PC-9 (cell line): ENCODE measurements at regions not wholly inside any gene's neighbourhood (a gene's known extent, or its start where the extent isn't known, plus 50 kb on each side); places are given as distances from the start of the nearest gene placed in this dataset.

Experiments
- BruUV-seq: library from RNA; stranded (reverse); fragments of 400-500 nt; replicated peaks from 2 replicates; lab custom pipeline; 2021; lab: Mats Ljungman, UMichigan
- CTCF ChIA-PET: fragments of 300-600 bp; sonication (Branson Sonifier 250); formaldehyde crosslinking; loops from one replicate; lab custom pipeline; 2022; ENCODE audit warnings: antibody characterized with exemption; lab: Charles Lee
- POLR2A ChIA-PET: fragments of 300-600 bp; sonication (Branson Sonifier 250); formaldehyde crosslinking; loops from one replicate; lab custom pipeline; 2022; ENCODE audit warnings: antibody characterized with exemption; ENCODE audit not compliant: unreplicated experiment; lab: Charles Lee
- DNase-seq, 2 experiments: peaks; one replicate each; pipeline versions ENCODE4 v3.0.0 to v3.0.0-alpha.2; 2015 to 2022; ENCODE audit warnings: mixed read lengths in 1 of 2
- H2AFZ ChIP-seq: fragments of 200-600 bp; sonication (generic); 2 replicates; pipeline ENCODE4 v1.8.1; 2017; ENCODE audit warnings: antibody characterized with exemption
- H3F3A ChIP-seq: fragments of 200-600 bp; sonication (generic); 2 replicates; pipeline ENCODE4 v1.8.1; 2017; ENCODE audit warnings: antibody characterized with exemption, mild to moderate bottlenecking, low read depth; ENCODE audit not compliant: insufficient read depth
- H3K27ac ChIP-seq: fragments of 200-600 bp; sonication (generic); 2 replicates; pipeline ENCODE4 v1.6.1; 2016; ENCODE audit warnings: mixed run types
- H3K27me3 ChIP-seq: fragments of 200-600 bp; sonication (generic); 2 replicates; pipeline ENCODE4 v1.6.1; 2016; ENCODE audit warnings: low read depth, mixed run types; ENCODE audit not compliant: insufficient read depth
- H3K36me3 ChIP-seq: fragments of 200-600 bp; sonication (generic); 2 replicates; pipeline ENCODE4 v1.6.1; 2016; ENCODE audit warnings: low read depth, mixed run types
- H3K4me1 ChIP-seq: fragments of 200-600 bp; sonication (generic); replicated peaks from 2 replicates; pipeline ENCODE4 v1.6.1; 2016; ENCODE audit warnings: mixed run types; ENCODE audit not compliant: insufficient read depth
- H3K4me2 ChIP-seq: fragments of 200-600 bp; sonication (generic); 2 replicates; pipeline ENCODE4 v1.6.1; 2017; ENCODE audit warnings: mixed run types
- H3K4me3 ChIP-seq: fragments of 200-600 bp; sonication (generic); 2 replicates; pipeline ENCODE4 v1.6.1; 2016; ENCODE audit warnings: mixed run types
- H3K79me2 ChIP-seq: fragments of 200-600 bp; sonication (generic); 2 replicates; pipeline ENCODE4 v1.6.1; 2017; ENCODE audit warnings: low read depth, mixed run types
- H3K9me2 ChIP-seq: fragments of 200-600 bp; sonication (generic); 2 replicates; pipeline ENCODE4 v1.8.1; 2017; ENCODE audit warnings: mild to moderate bottlenecking; ENCODE audit not compliant: insufficient read depth
- H3K9me3 ChIP-seq: fragments of 200-600 bp; sonication (generic); 2 replicates; pipeline ENCODE4 v1.8.1; 2016; ENCODE audit warnings: low read depth; ENCODE audit not compliant: insufficient read depth
- H4K20me1 ChIP-seq: fragments of 200-600 bp; sonication (generic); 2 replicates; pipeline ENCODE4 v1.8.1; 2017; ENCODE audit not compliant: insufficient read depth
- EZH2 ChIP-seq: fragments of 200-600 bp; sonication (generic); IDR thresholded peaks from 2 replicates; pipeline ENCODE4 v1.8.0; 2017; ENCODE audit warnings: antibody characterized with exemption, low read depth
- intact Hi-C: fragments of 100-400 bp; cut with micrococcal nuclease; formaldehyde crosslinking; loops from one replicate; pipeline ENCODE4 v1.10.0; 2022; ENCODE audit not compliant: unreplicated experiment
- TF ChIP-seq, protein P1 (sequence below): fragments of 200-600 bp; sonication (generic); conservative IDR thresholded peaks from 2 replicates; pipeline ENCODE4 v1.6.1; 2017; ENCODE audit warnings: mixed run types, antibody characterized with exemption, mild to moderate bottlenecking, moderate library complexity

DNA sequence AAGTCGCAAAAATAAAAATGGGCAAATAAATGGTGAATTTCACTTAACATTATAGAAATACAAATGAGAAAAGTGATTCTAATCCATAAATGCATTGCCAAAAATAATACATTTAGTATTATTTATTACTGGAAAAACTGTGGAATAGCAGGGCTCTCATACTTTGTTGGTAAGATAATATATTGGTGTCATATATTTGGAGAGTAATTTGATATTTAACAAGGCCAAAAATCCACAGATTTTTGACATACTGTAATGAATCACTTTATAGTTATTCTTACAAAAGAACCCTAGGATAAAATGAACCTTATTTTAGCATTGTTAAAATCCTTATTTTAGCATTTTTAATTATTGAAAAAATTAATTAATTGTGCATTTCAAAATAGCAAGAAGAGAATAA lies 397.2 kb upstream of the DAB2 start:
- Histone ChIP-seq H4K20me1 (no peaks in the 10 kb centered on the region), H3F3A (no peaks in the 10 kb centered on the region), H3K27me3 (no peaks in the 10 kb centered on the region), H3K4me2 (no peak overlapping the region), H3K27ac (no peak overlapping the region), H3K9me3 (no peaks in the 10 kb centered on the region), H2AFZ (no peak overlapping the region), H3K4me1 (no peaks in the 10 kb centered on the region), H3K4me3 (no peak overlapping the region), H3K36me3 (no peaks in the 10 kb centered on the region), H3K9me2 (no peaks in the 10 kb centered on the region), H3K79me2 (no peaks in the 10 kb centered on the region)
- ChIA-PET CTCF (no interaction called here), POLR2A (no interaction called here)
- intact Hi-C loops = no loop called here
- DNase-seq = no peak
- TF ChIP-seq EZH2 = no peak
- TF ChIP-seq, protein P1, sequence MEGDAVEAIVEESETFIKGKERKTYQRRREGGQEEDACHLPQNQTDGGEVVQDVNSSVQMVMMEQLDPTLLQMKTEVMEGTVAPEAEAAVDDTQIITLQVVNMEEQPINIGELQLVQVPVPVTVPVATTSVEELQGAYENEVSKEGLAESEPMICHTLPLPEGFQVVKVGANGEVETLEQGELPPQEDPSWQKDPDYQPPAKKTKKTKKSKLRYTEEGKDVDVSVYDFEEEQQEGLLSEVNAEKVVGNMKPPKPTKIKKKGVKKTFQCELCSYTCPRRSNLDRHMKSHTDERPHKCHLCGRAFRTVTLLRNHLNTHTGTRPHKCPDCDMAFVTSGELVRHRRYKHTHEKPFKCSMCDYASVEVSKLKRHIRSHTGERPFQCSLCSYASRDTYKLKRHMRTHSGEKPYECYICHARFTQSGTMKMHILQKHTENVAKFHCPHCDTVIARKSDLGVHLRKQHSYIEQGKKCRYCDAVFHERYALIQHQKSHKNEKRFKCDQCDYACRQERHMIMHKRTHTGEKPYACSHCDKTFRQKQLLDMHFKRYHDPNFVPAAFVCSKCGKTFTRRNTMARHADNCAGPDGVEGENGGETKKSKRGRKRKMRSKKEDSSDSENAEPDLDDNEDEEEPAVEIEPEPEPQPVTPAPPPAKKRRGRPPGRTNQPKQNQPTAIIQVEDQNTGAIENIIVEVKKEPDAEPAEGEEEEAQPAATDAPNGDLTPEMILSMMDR = no peak
- BruUV-seq = no TSS peak

DNA sequence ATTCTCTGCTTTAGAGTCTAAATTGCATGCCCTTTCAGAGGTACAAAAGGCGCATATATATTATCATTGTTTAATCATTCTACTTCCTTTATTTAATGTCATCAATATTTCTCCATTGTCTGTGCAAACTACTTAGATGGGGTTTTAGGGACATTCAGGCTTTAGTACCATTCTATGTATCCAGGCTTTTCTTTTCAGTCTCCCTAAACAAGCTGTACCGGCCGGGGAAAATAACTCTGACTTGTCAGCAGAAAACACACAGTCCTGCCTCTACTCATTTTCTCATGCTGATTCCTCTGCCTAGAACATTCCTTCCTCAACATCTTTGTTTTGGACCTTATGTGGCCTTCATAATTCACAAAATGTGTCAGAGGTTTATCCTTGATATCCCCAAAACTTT lies 392.1 kb upstream of the DAB2 start:
- no peak overlapping the region for H3K4me2 ChIP-seq
- no TSS peak for BruUV-seq
- H2AFZ ChIP-seq = no peak overlapping the region
- CTCF ChIA-PET = no interaction called here
- H3F3A ChIP-seq = no peaks in the 10 kb centered on the region
- H3K9me3 ChIP-seq = no peaks in the 10 kb centered on the region
- H3K36me3 ChIP-seq = no peaks in the 10 kb centered on the region
- no peak for DNase-seq
- TF ChIP-seq, protein P1 = no peak
- no peak for TF ChIP-seq EZH2
- H3K27me3 ChIP-seq = no peaks in the 10 kb centered on the region
- H3K27ac ChIP-seq = no peak overlapping the region
- no peaks in the 10 kb centered on the region for H3K4me1 ChIP-seq
- POLR2A ChIA-PET = no interaction called here
- no peaks in the 10 kb centered on the region for H3K9me2 ChIP-seq
- H3K4me3 ChIP-seq = no peak overlapping the region
- intact Hi-C loops = loop anchor here (5.0 kb wide), 1 partner anchor 75 kb away; no protein-coding TSS in a partner anchor
- no peaks in the 10 kb centered on the region for H3K79me2 ChIP-seq
- H4K20me1 ChIP-seq = no peaks in the 10 kb centered on the region

DNA sequence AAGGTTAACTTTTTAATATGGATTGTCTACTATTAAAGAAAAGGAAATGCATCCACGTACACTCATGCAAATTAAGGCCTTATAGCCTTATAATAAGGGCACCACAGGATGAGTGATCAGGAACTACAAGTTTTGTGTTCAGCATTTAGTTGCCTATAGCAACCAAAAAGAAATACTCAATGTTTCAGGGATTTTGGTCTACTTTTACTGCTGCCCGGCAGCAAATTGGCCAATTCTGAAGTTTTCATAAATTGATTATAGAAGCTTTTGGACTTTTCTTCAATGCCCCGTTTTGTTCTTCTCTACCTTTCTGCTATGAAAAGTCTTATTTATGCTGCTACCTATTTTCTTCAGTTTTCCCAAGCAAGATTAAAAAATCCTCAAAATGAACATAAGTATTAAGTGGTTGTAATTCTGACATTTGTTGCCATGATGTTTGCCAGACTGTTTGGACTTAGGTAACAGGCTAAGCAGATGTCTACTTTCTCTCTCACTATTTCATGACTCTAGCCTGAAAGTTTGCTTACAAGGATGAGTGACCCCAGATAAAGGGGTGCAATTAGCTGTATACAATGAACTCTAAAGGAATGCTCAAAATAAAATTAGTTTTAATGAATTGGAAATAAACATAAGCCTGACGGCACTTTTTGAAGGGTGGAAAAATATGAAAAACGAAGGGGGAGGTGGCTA lies 391.5 kb upstream of the DAB2 start:
- no peak overlapping the region for H3K27ac ChIP-seq
- H3K36me3 ChIP-seq = no peaks in the 10 kb centered on the region
- no peaks in the 10 kb centered on the region for H3F3A ChIP-seq
- no peak for DNase-seq
- no peaks in the 10 kb centered on the region for H3K4me1 ChIP-seq
- H3K9me3 ChIP-seq = no peaks in the 10 kb centered on the region
- BruUV-seq = no TSS peak
- H3K4me2 ChIP-seq = no peak overlapping the region
- intact Hi-C loops = loop anchor here (5.0 kb wide), 1 partner anchor 76 kb away; no protein-coding TSS in a partner anchor
- H4K20me1 ChIP-seq = no peaks in the 10 kb centered on the region
- H3K79me2 ChIP-seq = no peaks in the 10 kb centered on the region
- H2AFZ ChIP-seq = no peak overlapping the region
- TF ChIP-seq, protein P1 = no peak
- no peak for TF ChIP-seq EZH2
- POLR2A ChIA-PET = no interaction called here
- H3K9me2 ChIP-seq = no peaks in the 10 kb centered on the region
- CTCF ChIA-PET = no interaction called here
- no peak overlapping the region for H3K4me3 ChIP-seq
- no peaks in the 10 kb centered on the region for H3K27me3 ChIP-seq
